H9 (cell line): ENCODE measurements at regions not wholly inside any gene's neighbourhood (a gene's known extent, or its start where the extent isn't known, plus 50 kb on each side); places are given as distances from the start of the nearest gene placed in this dataset.

Experiments used
- DNase-seq: peaks from one replicate; pipeline ENCODE4 v3.0.0-alpha.2; 2017
- H2AFZ ChIP-seq: one replicate; pipeline ENCODE4 v1.6.1; 2013; ENCODE audit warnings: mild to moderate bottlenecking, low read length, control low read depth, moderate library complexity
- H2AK5ac ChIP-seq: 2 replicates; pipeline ENCODE4 v1.6.1; 2013; ENCODE audit warnings: low read length, control low read depth, mixed read lengths; ENCODE audit not compliant: insufficient read length
- H2BK120ac ChIP-seq: one replicate; pipeline ENCODE4 v1.6.1; 2013; ENCODE audit warnings: low read depth, mild to moderate bottlenecking, low read length, control low read depth, inconsistent platforms; ENCODE audit not compliant: poor library complexity, severe bottlenecking
- H2BK12ac ChIP-seq: 2 replicates; pipeline ENCODE4 v1.6.1; 2013; ENCODE audit warnings: low read length, control low read depth, mixed read lengths, low read depth; ENCODE audit not compliant: insufficient read length
- H2BK15ac ChIP-seq: 2 replicates; pipeline ENCODE4 v1.6.1; 2013; ENCODE audit warnings: low read depth, low read length, control low read depth
- H2BK20ac ChIP-seq: one replicate; pipeline ENCODE4 v1.6.1; 2013; ENCODE audit warnings: low read depth, mild to moderate bottlenecking, low read length, control low read depth, inconsistent platforms; ENCODE audit not compliant: poor library complexity, severe bottlenecking
- H2BK5ac ChIP-seq: 2 replicates; pipeline ENCODE4 v1.6.1; 2013; ENCODE audit warnings: low read length, control low read depth, mixed read lengths; ENCODE audit not compliant: insufficient read length
- H3K14ac ChIP-seq: 2 replicates; pipeline ENCODE4 v1.6.1; 2013; ENCODE audit warnings: low read length, control low read depth; ENCODE audit not compliant: insufficient read depth
- H3K18ac ChIP-seq: 2 replicates; pipeline ENCODE4 v1.6.1; 2013; ENCODE audit warnings: low read depth, mild to moderate bottlenecking, mixed read lengths, low read length, control low read depth; ENCODE audit not compliant: insufficient read length
- H3K23ac ChIP-seq: 2 replicates; pipeline ENCODE4 v1.6.1; 2013; ENCODE audit warnings: low read length, control low read depth, mixed read lengths, low read depth; ENCODE audit not compliant: insufficient read length
- H3K23me2 ChIP-seq: 2 replicates; pipeline ENCODE4 v1.6.1; 2013; ENCODE audit warnings: low read depth, mild to moderate bottlenecking, mixed read lengths, low read length, control low read depth; ENCODE audit not compliant: insufficient read length, poor library complexity, severe bottlenecking
- H3K27ac ChIP-seq: 2 replicates; pipeline ENCODE4 v1.5.1; 2013; ENCODE audit warnings: low read length, control low read depth, mixed read lengths, low read depth; ENCODE audit not compliant: insufficient read length
- H3K27me3 ChIP-seq: 2 replicates; pipeline ENCODE4 v1.6.1; 2013; ENCODE audit warnings: low read length, control low read depth, inconsistent platforms; ENCODE audit not compliant: insufficient read depth
- H3K4ac ChIP-seq: 2 replicates; pipeline ENCODE4 v1.6.1; 2013; ENCODE audit warnings: low read depth, mild to moderate bottlenecking, control low read depth, inconsistent platforms, low read length, moderate library complexity
- H3K4me1 ChIP-seq: 2 replicates; pipeline ENCODE4 v1.6.1; 2013; ENCODE audit warnings: low read length, control low read depth, inconsistent platforms; ENCODE audit not compliant: insufficient read depth
- H3K4me2 ChIP-seq: 2 replicates; pipeline ENCODE4 v1.6.1; 2013; ENCODE audit warnings: low read length, control low read depth, mixed read lengths; ENCODE audit not compliant: insufficient read length, insufficient read depth
- H3K56ac ChIP-seq: 2 replicates; pipeline ENCODE4 v1.6.1; 2013; ENCODE audit warnings: low read depth, mild to moderate bottlenecking, mixed read lengths, low read length, control low read depth; ENCODE audit not compliant: insufficient read length
- H3K79me1 ChIP-seq: 2 replicates; pipeline ENCODE4 v1.6.1; 2013; ENCODE audit warnings: low read depth, mild to moderate bottlenecking, moderate library complexity, low read length, control low read depth, inconsistent platforms; ENCODE audit not compliant: insufficient read depth, poor library complexity, severe bottlenecking
- H3K79me2 ChIP-seq: 2 replicates; pipeline ENCODE4 v1.6.1; 2013; ENCODE audit warnings: low read length, control low read depth, inconsistent platforms; ENCODE audit not compliant: insufficient read depth
- H3K9ac ChIP-seq: 2 replicates; pipeline ENCODE4 v1.6.1; 2013; ENCODE audit warnings: low read length, control low read depth, mixed read lengths; ENCODE audit not compliant: insufficient read length; ENCODE audit errors: extremely low read depth
- H3K9me3 ChIP-seq: one replicate; pipeline ENCODE4 v1.6.1; 2013; ENCODE audit warnings: low read depth, low read length, inconsistent platforms; ENCODE audit not compliant: control insufficient read depth
- H3T11ph ChIP-seq: one replicate; pipeline ENCODE4 v1.6.1; 2013; ENCODE audit warnings: mild to moderate bottlenecking, low read length, control low read depth, inconsistent platforms
- H4K20me1 ChIP-seq: one replicate; pipeline ENCODE4 v1.6.1; 2013; ENCODE audit not compliant: control insufficient read depth, insufficient read length, insufficient read depth
- H4K5ac ChIP-seq: 2 replicates; pipeline ENCODE4 v1.6.1; 2013; ENCODE audit warnings: low read depth, mild to moderate bottlenecking, mixed read lengths, low read length, control low read depth; ENCODE audit not compliant: insufficient read length
- H4K8ac ChIP-seq: replicated peaks from 2 replicates; pipeline ENCODE4 v1.6.1; 2013; ENCODE audit warnings: low read length, control low read depth, mixed read lengths, low read depth; ENCODE audit not compliant: insufficient read length
- H4K91ac ChIP-seq: 2 replicates; pipeline ENCODE4 v1.6.1; 2013; ENCODE audit warnings: low read depth, mild to moderate bottlenecking, moderate library complexity, mixed read lengths, low read length, control low read depth; ENCODE audit not compliant: insufficient read length
- H3K27ac Mint-ChIP-seq, 3 experiments: 2 replicates in 2 of 3; 3 replicates in 1 of 3; pipeline ENCODE4 v1.8.0; 2020 to 2021; ENCODE audit warnings: mixed read lengths in 3 of 3, mild to moderate bottlenecking in 1 of 3, moderate library complexity in 1 of 3
- H3K27me3 Mint-ChIP-seq: 2 replicates; pipeline ENCODE4 v1.8.0; 2021; ENCODE audit warnings: low read depth, mild to moderate bottlenecking, moderate library complexity, mixed read lengths
- H3K36me3 Mint-ChIP-seq, 3 experiments: 2 replicates in 2 of 3; 3 replicates in 1 of 3; pipeline ENCODE4 v1.8.0; 2020 to 2021; ENCODE audit warnings: low read depth in 3 of 3, mixed read lengths in 3 of 3; ENCODE audit not compliant: insufficient read depth in 1 of 3
- H3K4me1 Mint-ChIP-seq, 2 experiments: 2 replicates each; pipeline ENCODE4 v1.8.0; 2020; ENCODE audit warnings: mixed read lengths in 2 of 2
- H3K4me3 Mint-ChIP-seq, 2 experiments: 2 replicates in 1 of 2; 3 replicates in 1 of 2; pipeline ENCODE4 v1.8.0; 2020 to 2021; ENCODE audit warnings: mild to moderate bottlenecking in 2 of 2, mixed read lengths in 2 of 2, moderate library complexity in 1 of 2
- H3K9me3 Mint-ChIP-seq, 2 experiments: 2 replicates in 1 of 2; 3 replicates in 1 of 2; pipeline ENCODE4 v1.8.0; 2020; ENCODE audit warnings: mild to moderate bottlenecking in 2 of 2, mixed read lengths in 2 of 2, moderate library complexity in 1 of 2
- CTCF ChIP-seq: fragments of 200-600 bp; sonication (generic); conservative IDR thresholded peaks from 3 replicates; pipeline ENCODE4 v1.8.0; 2021; ENCODE audit warnings: antibody characterized with exemption, mild to moderate bottlenecking
- WGBS: extraction: QIAGEN DNeasy Blood & Tissue Kit; methylation state at CpG from one replicate; pipeline ENCODE4 v1.1.7; 2013; ENCODE audit warnings: missing lambda C conversion rate, low lambda C conversion rate, mixed read lengths; ENCODE audit not compliant: insufficient read length; ENCODE audit errors: extremely low coverage; 5-methylcytosine and 5-hydroxymethylcytosine counted together

DNA sequence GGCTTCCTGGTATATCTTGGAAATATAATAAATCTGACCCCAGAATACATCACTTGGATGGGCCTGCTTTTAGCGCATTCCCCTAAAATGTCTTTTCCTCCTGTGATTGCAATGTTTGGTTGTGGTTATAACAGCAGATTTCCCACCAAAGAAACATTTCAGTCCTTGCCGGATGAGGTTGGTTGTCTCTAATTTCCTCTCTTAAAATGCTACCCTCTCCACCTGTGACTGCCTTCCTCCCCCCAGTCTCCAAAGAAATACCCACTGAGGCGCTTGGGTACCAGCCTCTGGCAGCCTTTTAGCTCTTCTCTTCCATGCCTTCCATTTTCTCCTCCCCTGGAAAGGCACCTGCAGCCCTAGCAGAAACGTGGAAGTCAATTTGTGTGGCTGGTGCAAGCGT, 102.1 kb upstream of the SIX3 start:
- H3K4me2 ChIP-seq = no peak overlapping the region
- no peak overlapping the region for H3T11ph ChIP-seq
- DNase-seq = no peak
- no peak overlapping the region for H2BK12ac ChIP-seq
- no peak overlapping the region for H3K56ac ChIP-seq
- no peak overlapping the region for H2AK5ac ChIP-seq
- H3K14ac ChIP-seq = no peak overlapping the region
- Mint-ChIP-seq H3K9me3 (peaks cover 0 to 2% of the 10 kb centered on the region in 2 experiments; a peak in 2 of 5 replicates), H3K4me3 (no peak overlapping the region), H3K4me1 (peaks cover 0 to 3% of the 10 kb centered on the region in 2 experiments; a peak in 1 of 4 replicates), H3K27me3 (peaks cover 5% of the 10 kb centered on the region), H3K27ac (no peak overlapping the region), H3K36me3 (peaks cover 0 to 5% (median 2%) of the 10 kb centered on the region in 3 experiments; a peak in 3 of 7 replicates)
- H3K18ac ChIP-seq = no peak overlapping the region
- no CpG with 5 or more reads among the region's 5 CpGs for WGBS
- H4K20me1 ChIP-seq = no peaks in the 10 kb centered on the region
- H2AFZ ChIP-seq = no peak overlapping the region
- no peak overlapping the region for H3K27ac ChIP-seq
- H3K79me2 ChIP-seq = no peaks in the 10 kb centered on the region
- no peak overlapping the region for H3K9ac ChIP-seq
- no peaks in the 10 kb centered on the region for H3K23me2 ChIP-seq
- H2BK15ac ChIP-seq = no peak overlapping the region
- no peaks in the 10 kb centered on the region for H3K27me3 ChIP-seq
- H3K23ac ChIP-seq = no peak overlapping the region
- H2BK120ac ChIP-seq = no peak overlapping the region
- H4K91ac ChIP-seq = no peak overlapping the region
- no peak overlapping the region for H2BK20ac ChIP-seq
- H3K4me1 ChIP-seq = no peaks in the 10 kb centered on the region
- no peak overlapping the region for H3K4ac ChIP-seq
- no peak for TF ChIP-seq CTCF
- no peaks in the 10 kb centered on the region for H3K79me1 ChIP-seq
- H4K5ac ChIP-seq = no peak overlapping the region
- H4K8ac ChIP-seq = no peak overlapping the region
- H2BK5ac ChIP-seq = no peak overlapping the region
- no peaks in the 10 kb centered on the region for H3K9me3 ChIP-seq
